HG03280 (cell line): ENCODE measurements at regions not wholly inside any gene's neighbourhood (a gene's known extent, or its start where the extent isn't known, plus 50 kb on each side); places are given as distances from the start of the nearest gene placed in this dataset.
"Not testable (repeated sequence)": the region's sequence is repeated elsewhere in the genome, so short reads cannot be mapped to it uniquely, and the experiment has no call there.

ENCODE experiments used
- ATAC-seq: cut with Tn5 transposase; IDR thresholded peaks from one replicate; pipeline ENCODE4 v1.9.1; 2021; ENCODE audit warnings: mild to moderate bottlenecking, moderate library complexity; ENCODE audit not compliant: unreplicated experiment

DNA sequence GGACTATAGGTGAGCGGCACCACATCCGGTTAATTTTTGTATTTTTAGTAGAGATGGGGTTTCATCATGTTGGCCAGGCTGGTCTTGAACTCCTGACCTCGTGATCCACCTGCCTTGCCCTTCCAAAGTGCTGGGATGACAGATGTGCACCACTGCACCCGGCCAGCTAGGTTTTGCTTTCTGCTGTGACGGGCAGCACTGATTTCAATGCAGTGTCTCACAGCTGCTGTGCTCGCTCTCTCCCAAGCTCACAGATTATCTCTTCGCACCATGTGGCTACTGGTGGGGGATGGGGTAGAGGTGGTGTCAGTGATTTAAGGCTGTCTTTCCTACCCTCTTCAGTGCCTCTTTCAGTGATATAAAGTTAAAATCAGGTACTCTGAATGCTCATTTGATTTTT, 909.1 kb downstream of the TRHDE start:
- no peak for ATAC-seq

GRCh38 chr12:73185403-73185802, 913.2 kb downstream of the TRHDE start:
- ATAC-seq = no peak

DNA sequence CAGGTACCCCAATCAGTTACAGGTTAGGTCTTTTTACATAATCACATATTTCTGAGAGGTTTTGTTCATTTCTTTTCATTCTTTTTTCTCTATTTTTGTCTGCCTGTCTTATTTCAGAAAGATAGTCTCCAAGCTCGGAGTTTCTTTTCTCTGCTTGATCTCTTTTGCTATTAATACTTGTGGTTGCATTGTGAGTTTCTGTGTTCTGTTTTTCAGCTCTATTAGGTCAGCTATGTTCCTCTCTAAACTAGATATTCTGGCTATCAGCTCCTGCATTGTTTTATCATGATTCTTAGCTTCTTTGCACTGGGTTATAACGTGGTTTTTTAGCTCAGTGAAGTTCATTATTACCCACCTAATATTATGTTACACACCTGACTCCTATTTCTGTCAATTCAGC, 914.1 kb downstream of the TRHDE start:
- no peak for ATAC-seq

DNA sequence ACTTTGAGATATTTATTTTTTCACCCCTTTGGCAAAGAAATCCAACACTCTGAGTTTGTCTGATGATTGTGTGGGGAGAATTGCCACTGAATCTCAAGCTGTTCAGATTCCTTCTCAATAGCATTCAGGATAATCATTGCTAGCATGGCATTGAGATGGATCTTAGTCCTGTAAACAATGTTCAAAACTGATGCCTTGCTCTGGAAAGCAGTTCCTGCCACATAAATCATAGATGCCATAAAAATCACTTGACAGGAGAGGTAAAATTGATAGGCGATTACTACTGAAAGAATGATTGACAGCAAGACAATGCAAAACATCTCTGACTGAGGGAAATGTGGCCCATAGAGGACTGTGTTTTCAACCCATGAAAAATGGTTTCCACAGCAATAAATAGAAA, 915.6 kb downstream of the TRHDE start:
- no peak for ATAC-seq

DNA sequence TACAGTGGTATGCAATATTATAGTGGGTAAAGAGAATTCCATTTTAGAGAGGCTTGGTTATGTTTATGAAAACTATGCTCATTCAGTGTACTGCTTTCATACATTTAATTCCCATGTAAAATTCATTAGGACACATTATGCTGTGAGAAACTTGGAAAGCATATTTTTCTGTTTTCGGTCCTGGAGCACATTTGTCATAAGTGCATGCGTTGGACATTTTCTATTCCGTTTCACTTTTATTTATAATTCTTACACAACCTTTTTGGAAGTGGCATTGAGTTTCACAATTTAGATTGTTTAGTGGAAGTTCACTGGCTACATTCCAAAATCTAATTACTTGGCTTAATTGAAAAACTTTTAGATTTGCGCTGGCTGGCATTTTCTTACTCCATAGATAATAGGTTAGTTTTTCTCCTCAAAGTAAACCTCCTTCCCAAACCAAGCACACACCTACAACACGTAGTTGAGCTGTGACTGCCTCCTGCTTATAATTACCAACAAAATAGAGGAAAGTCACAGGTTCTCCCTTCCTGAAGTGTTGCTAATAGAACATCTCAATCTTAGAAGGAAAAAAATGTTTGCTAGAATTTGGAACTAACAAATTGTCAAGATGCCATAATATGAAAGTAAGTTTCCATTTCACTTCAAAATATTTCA, 938.5 kb downstream of the TRHDE start:
- no peak for ATAC-seq

- ATAC-seq = no peak
These were observed 948.8 kb downstream of the TRHDE start for GRCh38 chr12:73220951-73221350.

DNA sequence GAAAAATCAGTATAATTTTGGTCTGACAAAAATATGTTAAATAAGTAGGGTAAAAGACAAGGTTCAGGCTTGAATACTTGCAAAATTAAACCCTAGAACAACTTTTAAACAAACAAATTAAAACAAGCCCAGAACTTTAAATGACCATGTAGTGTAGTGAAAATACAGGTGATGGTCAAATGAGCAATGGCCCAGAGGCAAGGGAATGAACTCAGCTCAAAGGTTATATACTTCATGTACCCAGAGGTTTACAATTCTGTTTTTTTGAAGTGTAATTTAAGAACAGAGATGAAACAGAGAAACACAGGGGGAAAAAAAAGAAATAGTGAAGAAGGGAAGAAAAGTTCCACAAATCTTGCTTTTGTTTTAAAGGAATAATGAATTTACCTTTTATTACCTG, 949.2 kb downstream of the TRHDE start:
- no peak for ATAC-seq

GRCh38 chr12:73221836-73222235, 949.7 kb downstream of the TRHDE start:
- ATAC-seq = no peak

- no peak for ATAC-seq
These were observed 953.3 kb downstream of the TRHDE start for GRCh38 chr12:73225371-73225937.

GRCh38 chr12:73225941-73226340, 953.8 kb downstream of the TRHDE start:
- ATAC-seq = no peak

DNA sequence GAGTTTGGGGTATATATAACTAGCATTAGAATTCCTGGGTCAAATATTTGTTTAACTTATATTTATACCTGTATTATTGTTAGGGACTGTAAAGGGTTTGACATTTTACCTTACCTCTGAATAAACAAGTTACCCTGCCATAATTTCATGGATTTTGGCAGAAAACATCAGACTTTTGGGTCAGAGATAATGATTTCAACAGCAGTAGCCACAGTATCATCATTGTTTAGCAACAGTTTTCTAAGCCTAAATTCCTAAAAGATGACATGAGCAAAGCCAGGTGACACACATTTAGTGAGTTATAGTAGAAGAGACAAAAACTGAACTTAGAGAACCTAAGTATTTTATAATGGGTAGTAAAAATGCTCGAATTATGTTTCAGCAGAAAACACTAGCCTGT, 954.4 kb downstream of the TRHDE start:
- ATAC-seq = no peak

- not testable (repeated sequence) for ATAC-seq
These were observed 956.7 kb downstream of the TRHDE start for GRCh38 chr12:73228828-73229227.

DNA sequence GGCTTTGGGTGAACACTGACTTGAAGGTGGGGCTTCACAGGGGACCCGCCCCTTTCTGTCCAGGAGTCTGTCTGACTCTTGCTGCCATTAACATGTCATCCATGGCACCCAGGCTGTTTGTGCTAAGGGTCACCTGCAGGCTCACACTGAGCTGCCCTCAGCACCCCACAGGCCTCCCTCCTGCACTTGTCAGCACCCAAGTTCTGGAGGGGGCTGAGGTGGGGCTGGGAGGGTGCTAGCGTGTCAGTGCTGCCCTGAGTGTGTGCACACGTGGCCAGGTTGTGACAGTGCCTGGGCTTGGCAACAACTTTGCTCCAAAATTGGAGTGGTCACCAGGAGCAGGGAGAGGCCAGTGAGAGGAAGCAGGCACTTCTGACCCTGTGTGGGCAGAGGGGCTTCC, 963.2 kb downstream of the TRHDE start:
- ATAC-seq = no peak

DNA sequence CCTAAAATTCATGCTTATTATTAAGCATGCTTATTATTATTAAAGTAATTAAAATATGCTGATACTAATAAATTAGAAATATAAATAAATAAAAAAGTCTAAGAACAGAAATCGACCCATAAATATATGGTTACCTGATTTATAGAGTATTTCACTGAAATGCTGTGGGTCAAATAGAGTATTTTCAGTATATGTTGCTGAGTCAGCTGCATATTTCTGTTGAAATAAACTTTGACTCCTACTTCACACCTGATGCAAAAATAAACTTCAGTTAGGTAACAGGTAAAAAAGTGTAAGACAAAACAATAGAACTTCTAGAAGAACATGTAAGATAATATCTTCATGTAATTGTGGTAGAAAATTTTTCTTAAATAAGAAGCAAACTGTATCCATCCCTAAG, 967.9 kb downstream of the TRHDE start:
- no peak for ATAC-seq

- no peak for ATAC-seq
These were observed 990.7 kb downstream of the TRHDE start for GRCh38 chr12:73262788-73263381.

DNA sequence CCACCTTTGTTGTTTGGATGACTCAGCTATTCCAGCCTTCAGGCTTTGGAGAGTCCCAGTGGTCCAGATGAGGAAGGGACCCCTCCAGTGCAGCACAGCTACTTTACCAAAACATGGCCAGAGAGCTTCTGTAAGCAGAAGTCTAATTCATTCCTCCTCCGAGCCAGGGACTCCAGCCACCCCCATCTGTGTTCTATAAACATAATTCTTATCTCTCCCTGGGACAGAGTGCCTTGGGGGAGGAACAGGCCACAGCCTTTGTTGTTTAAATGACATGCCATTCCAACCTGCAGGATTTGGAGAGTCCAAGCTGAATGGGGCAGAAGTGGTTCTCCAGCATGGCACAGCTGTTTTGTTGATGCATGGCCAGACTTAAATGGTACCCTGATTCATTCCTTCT, 994.0 kb downstream of the TRHDE start:
- ATAC-seq = no peak

- no peak for ATAC-seq
These were observed 1002.8 kb downstream of the TRHDE start for GRCh38 chr12:73274976-73275375.

GRCh38 chr12:73277971-73278370, 1005.8 kb downstream of the TRHDE start:
- no peak for ATAC-seq

DNA sequence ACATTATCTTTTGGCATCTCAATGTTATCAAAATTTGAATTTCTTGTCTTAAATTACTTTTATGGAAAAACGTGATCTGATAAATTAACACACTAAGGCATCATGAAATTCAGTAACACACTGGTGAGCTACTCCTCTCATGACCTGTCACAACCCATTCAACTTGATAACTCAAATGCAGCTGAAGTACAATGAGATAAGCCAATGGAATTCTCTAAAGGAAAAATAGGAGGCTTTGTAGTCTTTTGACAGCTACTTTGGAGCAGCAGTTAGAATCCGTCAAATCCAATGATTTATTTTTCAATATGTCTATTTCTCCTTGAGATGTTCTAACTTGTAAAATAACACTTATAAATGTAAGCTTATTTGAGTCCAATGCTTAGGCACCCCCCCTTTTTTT, 1029.4 kb downstream of the TRHDE start:
- ATAC-seq = no peak

DNA sequence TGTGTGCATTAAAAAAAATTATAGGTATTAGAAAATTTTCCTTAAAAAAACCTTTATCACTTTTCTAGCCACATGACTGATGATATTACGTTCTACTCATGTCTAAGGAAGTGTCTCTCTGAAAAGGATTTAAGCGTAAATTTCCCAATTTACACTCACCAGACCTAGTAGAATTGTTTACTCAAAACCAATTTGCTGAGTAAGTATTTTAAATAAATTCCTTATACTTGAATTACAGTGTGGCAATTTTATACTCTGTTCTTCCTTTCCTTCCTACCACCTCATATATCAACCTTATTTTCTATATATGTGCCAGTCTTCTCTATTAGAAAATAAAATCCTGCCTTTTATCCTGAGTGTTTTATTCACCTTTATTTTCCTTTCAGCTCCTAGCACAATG, 1035.1 kb downstream of the TRHDE start:
- ATAC-seq = no peak

DNA sequence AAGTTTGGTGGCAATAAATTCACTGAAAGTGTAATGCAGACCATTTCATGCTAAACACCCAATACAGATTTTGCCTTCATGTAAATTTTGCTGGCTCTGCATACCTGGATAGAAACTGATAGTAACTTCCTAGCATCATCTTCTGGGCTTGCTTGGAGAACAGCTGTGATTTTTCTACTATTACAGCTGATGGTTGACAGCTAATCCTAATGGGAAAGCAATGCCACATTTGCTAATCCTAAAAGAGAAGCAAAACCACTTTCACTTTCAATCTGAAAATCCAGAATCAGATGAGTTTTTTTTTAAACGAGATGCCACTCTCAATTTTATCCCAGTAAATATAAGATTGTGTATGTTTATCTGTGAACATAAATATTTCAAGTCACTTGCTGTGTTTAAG, 1035.9 kb downstream of the TRHDE start:
- no peak for ATAC-seq

- ATAC-seq = no peak
These were observed 1036.6 kb downstream of the TRHDE start for GRCh38 chr12:73308747-73309146.

DNA sequence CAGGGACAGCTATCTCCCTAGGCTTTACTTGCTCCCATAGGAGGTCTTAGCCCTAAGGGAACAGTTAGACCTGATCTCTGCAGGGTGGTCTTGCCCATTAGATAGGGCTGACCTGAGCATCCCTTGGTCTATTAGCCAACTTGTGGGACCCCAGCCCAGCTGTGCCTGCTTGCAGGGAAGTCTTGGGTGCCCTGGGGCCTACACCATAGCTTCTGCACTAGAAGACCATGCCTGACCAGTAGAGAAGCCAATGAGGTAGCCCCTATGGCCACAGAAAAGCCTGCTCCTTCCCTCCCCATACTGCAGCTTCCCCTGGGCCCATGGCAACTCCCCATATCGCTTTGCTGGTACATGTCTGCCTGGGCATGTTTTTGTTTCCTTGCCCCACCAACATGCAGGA, 1049.1 kb downstream of the TRHDE start:
- ATAC-seq = no peak
